ENCODE measurements at regions not wholly inside any gene's neighbourhood (a gene's known extent, or its start where the extent isn't known, plus 50 kb on each side); places are given as distances from the start of the nearest gene placed in this dataset.

- TF ChIP-seq POLR2A (IDR thresholded peaks at IDR 0.05) (no peak), POLR2AphosphoS5 (IDR thresholded peaks at IDR 0.05) (peak; percentile 41)
- Histone ChIP-seq H3K4me1 (replicated peaks) (no peaks in the 10 kb centered on the region), H3K36me3 (no peaks in the 10 kb centered on the region), H3K9me3 (no peaks in the 10 kb centered on the region), H3K4me3 (no peak overlapping the region), H3K27me3 (replicated peaks; ENCODE audit: insufficient read depth) (no peaks in the 10 kb centered on the region), H3K27ac (peak overlapping the region; percentile 25 to 38)
- WGBS = 27% methylated on average over 15 of the region's 15 CpGs
- intact Hi-C loops (cut with DNase I) = no loop called here
- DNase-seq (ENCODE audit: low spot score) = peak; percentile 55
Measured at GRCh38 chr3:42032693-42033349, 58.3 kb upstream of the TRAK1 start.

- 25% methylated on average over 8 of the region's 8 CpGs for WGBS
- Histone ChIP-seq H3K4me1 (replicated peaks) (no peaks in the 10 kb centered on the region), H3K36me3 (no peaks in the 10 kb centered on the region), H3K4me3 (no peak overlapping the region), H3K27ac (peak overlapping the region; percentile 25 to 38), H3K9me3 (no peaks in the 10 kb centered on the region), H3K27me3 (replicated peaks; ENCODE audit: insufficient read depth) (no peaks in the 10 kb centered on the region)
- intact Hi-C loops (cut with DNase I) = no loop called here
- DNase-seq (ENCODE audit: low spot score) = peak; percentile 24
- TF ChIP-seq, protein P1, sequence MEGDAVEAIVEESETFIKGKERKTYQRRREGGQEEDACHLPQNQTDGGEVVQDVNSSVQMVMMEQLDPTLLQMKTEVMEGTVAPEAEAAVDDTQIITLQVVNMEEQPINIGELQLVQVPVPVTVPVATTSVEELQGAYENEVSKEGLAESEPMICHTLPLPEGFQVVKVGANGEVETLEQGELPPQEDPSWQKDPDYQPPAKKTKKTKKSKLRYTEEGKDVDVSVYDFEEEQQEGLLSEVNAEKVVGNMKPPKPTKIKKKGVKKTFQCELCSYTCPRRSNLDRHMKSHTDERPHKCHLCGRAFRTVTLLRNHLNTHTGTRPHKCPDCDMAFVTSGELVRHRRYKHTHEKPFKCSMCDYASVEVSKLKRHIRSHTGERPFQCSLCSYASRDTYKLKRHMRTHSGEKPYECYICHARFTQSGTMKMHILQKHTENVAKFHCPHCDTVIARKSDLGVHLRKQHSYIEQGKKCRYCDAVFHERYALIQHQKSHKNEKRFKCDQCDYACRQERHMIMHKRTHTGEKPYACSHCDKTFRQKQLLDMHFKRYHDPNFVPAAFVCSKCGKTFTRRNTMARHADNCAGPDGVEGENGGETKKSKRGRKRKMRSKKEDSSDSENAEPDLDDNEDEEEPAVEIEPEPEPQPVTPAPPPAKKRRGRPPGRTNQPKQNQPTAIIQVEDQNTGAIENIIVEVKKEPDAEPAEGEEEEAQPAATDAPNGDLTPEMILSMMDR (IDR thresholded peaks at IDR 0.05) = no peak
- TF ChIP-seq POLR2AphosphoS5 (IDR thresholded peaks at IDR 0.05) = no peak
- TF ChIP-seq POLR2A (IDR thresholded peaks at IDR 0.05) = no peak
Measured at GRCh38 chr3:42031808-42032480, 59.2 kb upstream of the TRAK1 start.

DNA sequence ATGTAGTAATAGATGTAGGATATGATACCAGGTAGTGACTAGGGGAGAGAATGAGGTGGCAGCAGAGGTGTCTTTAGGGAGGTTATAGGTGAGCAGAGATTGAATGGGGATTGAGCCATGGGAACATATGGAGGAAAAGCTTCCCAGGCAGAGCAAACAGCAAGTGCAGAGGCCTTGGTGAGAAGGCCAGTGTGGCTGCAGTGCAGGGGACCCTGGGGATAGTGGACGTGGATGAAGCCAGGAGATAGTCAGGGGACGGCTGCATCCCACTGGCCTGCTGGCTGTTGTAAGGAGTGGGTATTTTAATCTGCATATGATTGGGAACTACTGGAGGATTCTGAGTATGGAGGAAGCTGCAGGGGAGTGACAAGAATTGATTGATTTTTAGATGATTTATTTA lies 62.7 kb upstream of the TRAK1 start:
- H3K27ac ChIP-seq = no peak overlapping the region
- WGBS = 87% methylated on average over 2 of the region's 2 CpGs
- DNase-seq (ENCODE audit: low spot score) = no peak
- no peaks in the 10 kb centered on the region for H3K9me3 ChIP-seq
- intact Hi-C loops (cut with DNase I) = no loop called here
- H3K4me3 ChIP-seq = no peak overlapping the region
- TF ChIP-seq POLR2A (IDR thresholded peaks at IDR 0.05) (no peak), POLR2AphosphoS5 (IDR thresholded peaks at IDR 0.05) (no peak)
- TF ChIP-seq, protein P1 (IDR thresholded peaks at IDR 0.05) = no peak
- no peaks in the 10 kb centered on the region for H3K4me1 ChIP-seq (replicated peaks)
- no peaks in the 10 kb centered on the region for H3K27me3 ChIP-seq (replicated peaks; ENCODE audit: insufficient read depth)
- H3K36me3 ChIP-seq = no peaks in the 10 kb centered on the region

- H3K27ac ChIP-seq = no peak overlapping the region
- no peaks in the 10 kb centered on the region for H3K36me3 ChIP-seq
- H3K9me3 ChIP-seq = no peaks in the 10 kb centered on the region
- DNase-seq (ENCODE audit: low spot score) = no peak
- TF ChIP-seq, protein P1 (IDR thresholded peaks at IDR 0.05) = no peak
- TF ChIP-seq POLR2AphosphoS5 (IDR thresholded peaks at IDR 0.05) (no peak), POLR2A (IDR thresholded peaks at IDR 0.05) (no peak)
- H3K27me3 ChIP-seq (replicated peaks; ENCODE audit: insufficient read depth) = no peaks in the 10 kb centered on the region
- H3K4me3 ChIP-seq = no peak overlapping the region
- 91% methylated on average over 5 of the region's 5 CpGs for WGBS
- intact Hi-C loops (cut with DNase I) = no loop called here
- no peaks in the 10 kb centered on the region for H3K4me1 ChIP-seq (replicated peaks)
Measured at GRCh38 chr3:42027571-42027970, 63.6 kb upstream of the TRAK1 start.

DNA sequence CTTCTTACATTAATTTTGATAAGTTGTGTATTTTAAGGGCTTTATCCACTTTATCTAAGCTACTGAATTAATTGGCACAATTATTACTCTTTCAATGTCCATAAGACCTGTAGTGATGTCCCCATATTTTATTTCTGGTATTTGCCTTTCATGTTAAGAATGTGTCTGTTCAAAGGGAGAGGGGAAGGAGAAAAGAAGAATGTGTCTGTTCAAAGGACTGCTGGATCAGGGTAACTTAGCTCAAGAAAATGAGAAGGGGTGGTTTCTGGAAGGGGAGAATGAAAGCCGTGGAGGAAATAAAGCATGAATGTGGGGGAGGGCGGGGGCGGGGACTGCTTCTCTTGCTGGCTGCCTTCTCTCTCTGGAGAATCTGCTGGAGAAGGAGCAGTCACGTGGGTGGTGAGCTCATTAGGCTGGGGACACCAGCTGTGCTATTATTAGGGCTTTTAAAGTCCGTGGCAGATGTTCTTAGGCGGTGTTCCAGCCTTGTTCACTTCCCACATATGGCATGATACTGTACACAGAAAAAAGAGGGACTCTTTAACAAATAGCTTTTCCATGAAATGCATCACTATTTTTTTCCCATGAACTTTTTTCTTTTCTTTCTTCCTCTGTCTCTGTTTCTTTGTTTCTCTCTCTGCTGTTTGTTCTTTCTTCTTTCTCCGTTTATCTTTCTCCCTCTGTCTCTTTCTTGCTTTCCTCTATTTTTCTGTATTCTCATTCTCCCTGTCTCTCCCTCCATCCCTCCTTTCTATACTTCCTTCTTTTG lies 63.7 kb upstream of the ULK4 start:
- H3K9me3 ChIP-seq = no peaks in the 10 kb centered on the region
- H3K27me3 ChIP-seq (replicated peaks; ENCODE audit: insufficient read depth) = no peaks in the 10 kb centered on the region
- peak overlapping the region; percentile 51 to 69 for H3K27ac ChIP-seq
- 3% methylated on average over 7 of the region's 7 CpGs for WGBS
- no peaks in the 10 kb centered on the region for H3K36me3 ChIP-seq
- DNase-seq (ENCODE audit: low spot score) = peak; percentile 85
- intact Hi-C loops (cut with DNase I) = no loop called here
- H3K4me1 ChIP-seq (replicated peaks) = no peaks in the 10 kb centered on the region
- peak; percentile 33 for TF ChIP-seq POLR2A (IDR thresholded peaks at IDR 0.05)
- TF ChIP-seq POLR2AphosphoS5 (IDR thresholded peaks at IDR 0.05) = peak; percentile 79
- TF ChIP-seq, protein P1 (IDR thresholded peaks at IDR 0.05) = no peak
- no peak overlapping the region for H3K4me3 ChIP-seq

Data from prostate gland (tissue), 2 donors.